HG02759 (cell line): ENCODE measurements at regions not wholly inside any gene's neighbourhood (a gene's known extent, or its start where the extent isn't known, plus 50 kb on each side); places are given as distances from the start of the nearest gene placed in this dataset.

Experiments used
- ATAC-seq: cut with Tn5 transposase; IDR thresholded peaks from one replicate; pipeline ENCODE4 v1.9.1; 2021; ENCODE audit warnings: mild to moderate bottlenecking, moderate library complexity; ENCODE audit not compliant: unreplicated experiment

DNA sequence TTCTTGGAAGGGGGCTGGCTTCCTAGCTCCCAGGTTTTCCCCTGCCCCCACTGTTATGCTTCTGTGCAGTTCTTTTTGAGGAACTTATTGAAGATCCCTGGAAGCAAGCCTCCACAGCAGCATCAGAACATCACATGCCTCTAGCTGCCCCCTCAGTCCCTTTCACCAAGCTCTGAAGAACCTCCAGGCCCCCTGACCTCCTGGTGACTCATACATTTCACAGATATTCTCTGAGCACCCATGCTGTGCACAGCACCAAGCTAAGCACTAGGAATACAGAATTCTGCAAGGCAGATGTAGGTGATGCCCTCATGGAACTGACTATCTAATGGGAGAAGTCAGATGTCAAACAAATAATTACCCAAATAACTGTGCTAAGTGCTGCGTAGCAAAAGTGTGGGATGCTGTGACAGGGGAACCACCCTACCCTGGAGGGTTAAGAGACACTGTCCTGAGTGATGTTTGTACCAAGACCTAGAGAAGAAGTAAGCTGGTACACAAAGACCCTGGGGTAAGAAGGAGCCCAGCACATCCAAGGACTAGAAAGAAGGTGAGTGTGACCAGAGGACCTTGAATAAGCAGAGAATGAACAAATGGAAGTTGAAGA is 213.7 kb upstream of the NR4A3 start:
- no peak for ATAC-seq

DNA sequence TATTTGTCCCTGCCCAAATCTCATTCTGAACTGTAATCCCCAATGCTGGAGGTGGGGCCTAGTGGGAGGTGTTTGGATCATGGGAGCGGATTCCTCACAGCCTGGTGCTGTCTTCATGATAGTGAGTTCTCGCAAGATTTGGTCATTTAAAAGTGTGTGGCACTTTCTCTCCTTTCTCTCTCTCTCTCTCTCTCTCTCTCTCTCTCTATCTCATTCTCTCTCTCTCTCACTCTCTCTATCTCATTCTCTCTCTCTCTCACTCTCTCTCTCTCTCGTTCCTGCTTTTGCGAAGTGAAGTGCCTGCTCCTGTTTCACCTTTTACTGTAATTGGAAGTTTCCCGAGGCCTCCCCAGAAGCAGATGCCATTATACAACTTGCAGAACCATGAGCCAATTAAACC is 207.3 kb upstream of the NR4A3 start:
- no peak for ATAC-seq

DNA sequence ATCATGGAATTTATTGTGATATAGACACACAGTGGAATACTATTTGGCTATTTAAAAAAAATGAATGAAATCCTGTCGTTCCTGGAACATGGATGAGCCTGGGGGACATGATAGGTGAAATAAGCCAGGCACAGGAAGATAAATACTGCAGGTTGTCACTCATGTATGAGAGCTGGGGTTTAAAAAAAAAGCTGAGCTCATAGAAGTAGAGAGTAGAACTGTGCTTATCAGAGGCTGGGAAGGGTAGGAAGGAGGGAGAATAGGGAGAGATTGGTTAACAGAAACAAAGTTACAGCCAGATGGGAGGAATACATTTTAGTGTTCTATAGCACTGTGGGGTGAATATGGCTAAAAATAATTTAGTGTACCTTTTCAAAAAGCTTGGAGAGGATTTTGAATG is 200.6 kb upstream of the NR4A3 start:
- no peak for ATAC-seq

DNA sequence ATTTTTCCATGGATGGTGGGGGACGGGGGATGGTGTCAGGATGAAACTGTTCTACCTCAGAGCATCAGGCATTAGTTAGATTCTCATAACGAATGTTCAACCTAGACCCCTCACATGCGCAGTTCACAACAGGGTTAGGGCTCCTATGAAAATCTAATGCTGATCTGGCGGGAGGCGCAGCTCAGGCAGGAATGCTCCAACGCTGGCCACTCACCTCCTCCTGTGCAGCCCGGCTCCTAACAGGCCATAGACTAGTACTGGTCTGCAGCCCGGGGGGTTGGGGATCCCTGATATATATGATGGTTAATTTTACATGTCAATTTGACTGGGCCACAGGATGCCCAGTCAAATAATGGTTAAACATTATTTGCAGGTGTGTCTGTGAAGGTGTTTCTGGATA is 199.0 kb upstream of the NR4A3 start:
- no peak for ATAC-seq

DNA sequence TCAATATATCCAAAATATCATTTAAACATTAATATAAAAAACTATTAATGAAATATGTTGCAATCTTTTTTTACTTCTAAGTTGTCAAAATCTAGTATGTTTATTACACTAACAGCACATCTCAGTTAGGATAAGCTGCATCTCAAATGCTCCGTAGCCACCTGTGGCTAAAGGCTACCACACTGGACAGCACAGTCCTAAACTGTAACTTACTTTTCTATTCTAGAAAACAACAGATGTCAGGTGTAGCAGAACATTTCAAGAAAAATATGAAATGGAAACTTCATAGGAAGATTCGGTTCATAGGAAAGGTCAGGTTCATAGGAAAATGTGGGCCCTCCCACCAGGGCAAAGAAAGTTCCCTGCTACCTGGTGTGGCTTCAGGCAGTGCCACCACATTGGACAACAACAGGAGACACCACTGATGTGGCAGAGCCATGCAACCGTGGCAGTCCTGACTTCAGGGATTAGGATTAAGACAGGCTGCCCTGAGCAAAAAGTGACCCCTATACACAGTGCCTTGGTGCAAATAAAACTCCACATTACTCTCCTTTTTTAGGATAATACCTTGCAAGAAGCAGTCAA is 197.8 kb upstream of the NR4A3 start:
- no peak for ATAC-seq

DNA sequence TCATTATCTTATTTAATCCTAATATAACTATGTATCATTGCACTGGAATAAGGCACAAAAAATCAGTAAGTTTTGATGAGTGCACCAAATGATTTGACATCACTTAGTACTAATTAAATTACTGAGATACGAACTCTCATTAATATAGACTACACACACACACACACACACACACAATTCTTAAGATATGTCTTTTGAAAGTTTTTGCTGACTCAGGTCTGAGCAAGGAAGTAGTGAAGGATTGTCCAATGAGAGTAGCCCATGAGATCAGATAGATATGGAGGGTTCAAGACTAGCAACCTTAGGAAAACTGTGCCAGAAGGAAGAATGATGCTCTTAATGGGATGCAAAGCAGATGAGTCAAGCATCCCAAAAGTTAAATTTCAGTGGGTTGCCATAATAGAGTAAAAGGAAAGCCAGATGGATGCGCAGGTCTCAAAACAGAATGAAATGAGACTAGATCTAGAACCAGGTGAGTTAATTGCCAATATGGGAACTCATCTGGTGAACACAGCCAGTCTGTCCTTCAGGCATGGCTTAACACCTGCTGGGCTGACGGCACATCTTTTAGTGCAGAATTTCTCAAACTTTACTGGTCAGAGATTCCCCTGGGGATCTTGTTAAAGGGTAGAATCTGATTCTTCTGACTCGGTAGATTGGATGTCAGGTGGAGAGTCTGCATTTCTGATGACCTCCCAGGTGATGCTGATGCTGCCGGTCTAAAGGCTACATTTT is 197.0 kb upstream of the NR4A3 start:
- ATAC-seq = no peak

DNA sequence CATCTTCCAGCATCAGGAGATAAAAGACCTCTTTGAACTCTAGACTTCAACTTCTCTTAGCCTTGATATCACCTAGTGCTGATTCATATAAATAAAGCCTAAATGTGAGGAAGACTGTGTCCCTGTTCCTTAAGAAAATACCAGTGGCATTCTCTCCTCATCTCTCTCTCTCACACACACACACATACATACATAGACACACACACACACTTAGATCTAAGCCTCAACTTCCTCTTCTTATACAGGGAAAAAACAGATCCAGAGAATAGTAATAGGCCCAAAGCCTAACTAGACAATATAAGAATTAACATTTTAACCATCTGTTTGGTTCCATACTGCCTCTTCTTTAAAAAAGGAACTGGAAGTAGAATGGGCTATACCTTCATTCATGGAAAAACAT is 195.3 kb upstream of the NR4A3 start:
- ATAC-seq = no peak

DNA sequence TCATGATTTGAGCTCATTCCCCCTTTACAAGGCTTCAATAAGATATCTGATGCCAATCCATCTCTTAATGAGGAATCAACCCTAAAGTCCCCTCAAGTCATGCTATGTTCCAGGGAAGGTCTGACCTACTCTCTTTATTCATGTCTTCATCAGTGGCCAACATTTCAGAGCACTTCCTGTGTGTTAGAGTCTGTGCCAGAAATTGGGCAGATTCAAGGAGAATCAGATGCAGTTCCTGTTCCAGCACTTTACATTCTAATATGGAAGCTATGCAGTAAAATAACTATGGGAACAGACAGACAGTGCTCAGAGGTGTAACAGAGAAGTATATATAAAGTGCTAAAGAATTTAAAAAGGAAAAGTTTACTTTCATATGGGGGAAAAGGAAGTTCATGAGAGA is 193.4 kb upstream of the NR4A3 start:
- ATAC-seq = no peak

DNA sequence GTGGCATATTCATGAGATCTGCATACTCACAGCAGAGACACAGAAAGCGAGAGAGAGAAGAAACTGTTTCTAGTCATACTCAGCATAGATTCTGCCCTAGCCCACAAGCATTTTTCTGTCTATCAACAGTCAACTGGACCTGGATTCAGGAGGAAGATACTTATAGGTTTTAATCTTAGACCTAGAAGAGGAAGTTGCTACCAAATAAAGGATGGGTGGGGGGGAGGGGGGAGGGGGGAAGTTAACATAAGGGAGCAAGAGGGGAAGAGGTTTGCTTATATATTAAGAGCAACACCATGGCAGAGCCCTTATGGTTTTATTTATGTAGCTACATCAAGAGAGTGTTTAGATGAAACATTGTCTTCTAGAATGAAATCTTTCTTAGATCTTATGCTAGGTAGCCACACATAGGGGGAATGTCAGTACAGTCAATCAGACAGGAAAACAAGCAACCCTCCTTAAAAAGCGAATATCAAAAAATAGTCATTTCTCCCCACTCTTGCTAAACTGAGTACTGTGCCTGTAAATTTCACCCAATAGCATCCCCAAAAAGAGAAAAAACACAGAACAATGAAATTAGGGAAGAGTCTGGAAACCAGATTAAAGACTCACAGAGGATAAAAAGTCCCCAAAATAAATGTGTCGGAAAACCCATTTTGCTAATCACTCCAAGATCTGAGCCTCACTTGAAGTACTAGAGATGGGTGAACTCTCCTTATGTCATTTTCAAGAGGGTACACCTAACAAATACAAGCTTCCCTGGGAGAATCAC is 192.7 kb upstream of the NR4A3 start:
- no peak for ATAC-seq

DNA sequence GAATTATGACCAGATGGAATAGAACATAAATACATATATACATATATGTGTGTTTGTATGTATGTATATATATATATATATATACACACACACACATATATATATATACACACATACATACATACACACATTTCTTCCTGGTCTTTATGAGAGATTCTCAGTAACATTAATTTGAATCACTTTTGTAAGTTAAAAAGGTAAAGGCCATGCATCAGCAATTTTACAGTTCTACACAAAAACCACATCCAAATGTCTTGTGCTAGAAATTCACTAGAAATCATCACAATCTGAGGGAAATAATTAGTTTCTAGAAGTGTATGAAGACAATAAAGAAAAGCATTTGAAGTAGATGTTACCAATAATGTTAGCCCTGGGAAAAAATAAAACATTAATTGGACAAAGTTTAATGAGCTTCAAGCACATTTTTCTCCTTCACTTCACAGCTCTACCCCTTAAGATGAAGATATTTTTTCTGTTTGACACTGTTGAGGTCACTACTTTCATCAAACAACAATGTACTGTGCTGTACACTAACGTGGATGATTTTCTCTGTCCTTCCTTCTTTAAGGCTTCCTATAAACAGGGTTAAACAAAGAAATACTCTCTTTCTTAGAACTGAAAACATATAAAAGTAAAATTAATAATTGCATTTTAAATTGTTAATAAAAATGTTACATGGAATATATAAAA is 189.2 kb upstream of the NR4A3 start:
- ATAC-seq = no peak

DNA sequence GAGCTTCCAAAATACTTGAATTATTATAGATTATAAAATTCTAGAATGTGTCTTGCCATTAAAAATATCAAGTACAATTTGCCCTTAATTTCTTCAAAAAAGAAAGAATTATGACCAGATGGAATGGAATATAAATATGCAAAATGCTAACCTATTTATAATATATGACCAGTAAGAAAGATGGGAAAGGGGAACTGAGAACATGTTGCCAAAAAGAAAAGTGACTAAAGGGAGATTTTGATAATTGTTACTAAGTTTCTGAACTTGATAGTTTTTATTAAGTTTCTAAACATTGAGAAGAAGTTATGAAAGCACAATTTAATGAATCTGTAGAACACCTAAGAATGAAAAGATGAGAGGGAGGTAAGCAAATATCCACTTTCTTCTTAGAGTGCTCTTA is 188.4 kb upstream of the NR4A3 start:
- no peak for ATAC-seq

DNA sequence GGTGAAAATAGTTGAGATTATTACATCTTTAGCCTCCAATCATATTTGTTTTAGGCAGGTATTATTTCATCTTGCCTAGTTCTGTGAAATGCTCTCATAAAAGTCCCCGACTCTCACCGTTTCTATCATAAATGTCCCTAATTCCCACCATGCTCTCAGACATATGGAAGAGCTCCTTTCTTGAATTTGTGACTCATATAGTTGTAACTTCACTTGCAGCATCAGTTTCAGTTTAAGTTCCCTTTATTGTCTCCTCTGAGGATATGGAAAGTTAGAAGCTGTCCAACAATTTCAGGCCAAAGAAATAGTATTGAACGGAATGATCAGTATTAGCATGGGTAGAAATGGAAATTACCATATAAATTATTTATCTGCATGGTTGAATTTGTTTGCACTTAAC is 187.5 kb upstream of the NR4A3 start:
- ATAC-seq = no peak

DNA sequence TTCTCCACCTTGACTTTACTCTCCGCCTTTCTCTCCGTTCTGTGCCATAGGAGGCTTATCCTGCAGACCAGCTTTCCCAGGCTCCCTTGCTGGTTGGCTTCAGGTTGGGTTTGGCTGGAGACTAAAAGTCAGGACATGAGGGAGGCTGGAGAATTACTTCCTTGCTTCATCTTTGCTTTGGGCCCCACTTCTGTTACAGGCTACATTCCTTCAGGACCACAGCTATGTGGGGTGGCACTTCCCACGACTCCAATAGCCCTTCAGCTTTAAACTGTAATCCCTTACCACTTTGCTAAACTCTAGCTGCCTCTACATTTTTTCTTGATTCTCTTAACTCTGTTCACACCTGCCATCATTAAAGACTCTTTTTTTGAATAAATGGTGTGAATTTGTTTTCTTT is 186.7 kb upstream of the NR4A3 start:
- ATAC-seq = no peak

DNA sequence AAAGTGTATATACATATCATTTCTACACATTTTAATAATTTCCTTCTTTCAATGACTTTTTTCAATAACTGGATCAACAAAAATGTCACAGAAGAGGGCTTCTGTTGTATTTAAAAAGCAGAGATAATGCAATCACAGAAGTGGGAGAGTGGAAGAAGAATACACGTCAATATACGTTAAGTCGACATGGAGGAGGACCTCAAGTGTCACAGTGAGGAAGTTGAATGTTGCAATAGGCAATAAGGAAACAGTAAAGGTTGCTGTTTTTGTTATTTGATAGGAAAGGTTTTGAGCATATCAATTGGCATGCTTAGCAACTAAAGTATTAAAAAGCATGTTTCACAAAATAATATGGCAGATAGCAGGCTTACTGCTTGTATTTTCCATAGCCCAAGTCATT is 184.0 kb upstream of the NR4A3 start:
- no peak for ATAC-seq

DNA sequence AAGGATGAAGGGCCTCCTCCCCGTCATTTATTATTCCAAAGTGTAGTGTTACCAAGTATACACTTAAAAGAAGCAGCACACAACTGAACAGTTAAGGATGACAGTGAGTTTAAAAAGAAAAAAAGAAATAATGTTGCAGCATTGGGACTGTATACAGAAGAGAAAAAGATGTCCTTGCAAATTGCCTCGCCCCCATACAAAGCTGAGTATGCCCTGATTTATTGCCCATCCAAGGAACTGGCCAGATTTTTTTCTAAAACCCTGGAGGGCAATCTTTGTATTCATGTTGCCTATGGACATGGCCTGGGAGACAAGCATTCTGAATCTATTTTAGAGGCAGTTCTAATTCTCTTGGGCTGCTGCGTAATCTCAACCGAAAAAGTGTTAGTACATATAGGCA is 182.7 kb upstream of the NR4A3 start:
- ATAC-seq = no peak

DNA sequence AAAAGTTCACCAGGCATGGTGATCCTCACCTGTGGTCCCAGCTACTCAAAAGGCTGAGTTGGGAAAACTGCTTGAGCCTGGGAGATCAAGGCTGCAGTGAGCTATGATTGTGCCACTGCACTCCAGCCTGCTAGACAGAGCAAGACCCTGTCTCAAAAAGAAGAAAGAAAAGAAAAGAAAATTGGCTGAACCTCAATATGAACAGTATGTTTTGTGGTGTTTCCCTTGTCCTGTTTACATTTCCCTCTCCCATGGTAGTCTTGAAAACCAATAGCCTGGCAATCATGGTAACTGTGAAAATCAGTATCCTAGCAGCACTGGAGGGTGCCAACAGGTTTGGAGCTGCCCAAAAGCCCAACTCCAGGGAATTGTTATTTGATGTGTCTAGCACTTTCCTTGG is 174.1 kb upstream of the NR4A3 start:
- ATAC-seq = no peak

DNA sequence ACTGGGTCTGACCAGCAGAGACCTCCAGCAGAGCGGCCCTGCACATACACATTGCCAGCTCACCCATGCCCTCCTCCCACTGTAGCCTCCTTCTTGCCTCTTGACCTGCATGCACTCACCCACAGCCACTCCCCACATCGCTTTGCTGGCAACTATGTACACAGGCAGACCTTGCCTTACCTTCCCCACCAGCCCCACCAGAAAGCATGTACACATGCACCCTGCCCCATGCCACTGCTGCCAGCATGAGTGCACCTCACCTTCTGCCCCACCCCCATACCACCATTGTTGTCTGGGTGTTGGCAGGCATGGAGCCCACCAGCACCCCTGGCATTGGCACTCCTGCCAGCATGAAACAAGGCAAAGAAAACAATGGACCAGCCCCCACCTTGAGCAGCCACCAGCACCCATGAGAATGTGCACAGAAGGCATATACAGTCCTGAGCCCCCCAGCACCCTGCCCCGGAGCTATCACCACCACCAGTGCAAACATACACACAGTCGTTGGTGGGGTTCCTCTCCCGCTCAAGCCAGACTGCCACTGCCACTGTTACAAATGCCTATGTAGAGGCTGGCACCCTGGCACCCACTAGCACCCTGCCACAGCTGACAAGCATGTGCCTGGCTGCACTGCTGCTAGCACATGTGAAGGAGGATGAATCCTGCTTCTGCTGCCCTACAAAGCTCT is 171.4 kb upstream of the NR4A3 start:
- ATAC-seq = no peak

DNA sequence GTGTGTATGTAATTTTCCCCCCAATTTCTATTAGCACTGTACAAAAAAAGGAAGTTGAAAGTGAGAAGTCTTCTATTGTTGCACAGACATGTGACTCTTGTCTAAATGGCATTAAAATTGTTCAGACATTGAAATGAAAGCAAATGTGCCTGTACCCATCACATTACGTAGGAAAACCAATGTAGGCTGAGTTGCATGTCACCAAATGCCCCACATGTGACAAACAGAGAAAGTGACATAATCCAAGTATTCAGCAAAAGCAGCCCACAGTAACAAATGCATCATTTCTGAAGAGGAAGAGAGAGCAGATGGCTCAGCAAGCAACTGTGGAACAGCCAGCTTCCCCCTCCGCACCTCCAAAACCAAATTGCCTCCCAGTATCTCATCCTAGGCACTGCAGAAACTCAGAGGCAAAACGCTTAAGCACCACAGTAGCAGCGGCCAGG is 161.5 kb upstream of the NR4A3 start:
- ATAC-seq = peak; percentile 93

DNA sequence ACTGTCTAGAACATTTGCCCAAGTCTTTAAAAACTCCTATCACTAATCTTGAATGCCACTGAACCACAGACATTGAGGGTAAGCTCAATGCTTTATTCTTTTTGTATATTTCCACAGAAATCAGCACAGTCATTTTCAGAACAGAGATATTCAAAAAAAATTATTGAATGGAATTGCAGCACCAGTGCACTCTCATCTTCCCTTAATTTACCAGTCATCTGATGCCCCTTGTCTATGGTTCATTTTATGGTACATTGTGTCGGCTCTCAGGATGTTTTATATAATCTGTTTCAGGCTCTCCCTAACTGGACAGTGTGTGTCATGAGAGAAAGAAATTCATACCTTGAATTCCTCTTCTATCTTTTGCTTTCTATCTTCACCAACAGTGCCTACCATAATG is 158.4 kb upstream of the NR4A3 start:
- ATAC-seq = no peak

DNA sequence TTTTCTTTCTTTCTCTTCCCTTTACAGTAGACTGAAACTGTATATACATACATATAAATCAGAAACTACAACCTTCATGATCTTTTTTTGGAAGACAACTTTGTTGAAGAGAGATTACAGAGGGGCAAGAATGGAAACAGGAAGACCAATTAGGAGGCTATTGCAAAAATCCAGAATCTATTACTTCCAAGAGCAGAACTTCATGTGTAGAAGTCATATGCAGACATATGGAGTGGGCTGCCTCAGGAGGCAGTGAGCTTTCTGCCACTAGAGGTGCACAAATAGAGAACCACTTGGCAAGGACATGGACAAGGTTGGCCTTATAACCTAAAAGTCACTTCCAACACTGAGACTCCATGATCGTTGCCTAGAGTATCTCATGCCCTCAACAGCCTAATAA is 157.8 kb upstream of the NR4A3 start:
- no peak for ATAC-seq

DNA sequence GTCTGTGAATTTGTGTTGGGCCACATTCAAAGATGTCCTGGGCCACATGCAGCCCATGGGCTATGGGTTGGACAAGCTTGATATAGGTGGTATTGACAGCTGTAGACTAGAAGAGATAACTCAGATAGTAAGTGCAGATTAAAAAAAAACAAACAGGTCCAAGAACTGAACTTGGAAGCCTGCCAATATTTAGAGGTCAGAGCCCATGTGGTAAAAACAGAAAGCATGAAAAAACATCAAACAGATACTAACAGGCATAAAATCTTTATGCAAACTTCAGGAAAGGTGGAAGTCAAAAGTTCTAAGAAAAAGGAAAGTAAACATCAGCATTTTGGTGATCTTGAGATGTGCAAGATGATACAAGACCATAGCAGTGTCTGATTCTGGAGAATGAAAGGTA is 155.1 kb upstream of the NR4A3 start:
- ATAC-seq = no peak
